DND-41 (cell line): ENCODE measurements at regions not wholly inside any gene's neighbourhood (a gene's known extent, or its start where the extent isn't known, plus 50 kb on each side); places are given as distances from the start of the nearest gene placed in this dataset.

Experiments
- ATAC-seq: fragments of 200-7000 bp; cut with Tn5 transposase; 3 replicates; pipeline ENCODE4 v1.9.1; 2021; ENCODE audit warnings: low read depth; ENCODE audit not compliant: insufficient read depth
- DNase-seq: peaks from one replicate; pipeline ENCODE4 v3.0.0-alpha.2; 2020
- H2AFZ ChIP-seq: 2 replicates; pipeline ENCODE4 v1.6.0; 2012; ENCODE audit warnings: low read depth, low read length
- H3K27ac ChIP-seq: 2 replicates; pipeline ENCODE4 v1.5.1; 2012; ENCODE audit warnings: low read length, inconsistent platforms
- H3K27me3 ChIP-seq: fragments of 200-600 bp; sonication (generic); 2 replicates; pipeline ENCODE4 v1.6.0; 2012; ENCODE audit warnings: low read length, mild to moderate bottlenecking, inconsistent platforms; ENCODE audit not compliant: insufficient read depth, poor library complexity
- H3K36me3 ChIP-seq: 2 replicates; pipeline ENCODE4 v1.5.1; 2012; ENCODE audit warnings: low read length, inconsistent platforms; ENCODE audit not compliant: insufficient read depth
- H3K4me1 ChIP-seq: 2 replicates; pipeline ENCODE4 v1.5.1; 2012; ENCODE audit warnings: mild to moderate bottlenecking, low read length; ENCODE audit not compliant: insufficient read depth
- H3K4me2 ChIP-seq: 2 replicates; pipeline ENCODE4 v1.6.0; 2012; ENCODE audit warnings: mild to moderate bottlenecking, moderate library complexity, low read length, inconsistent platforms; ENCODE audit not compliant: insufficient read depth
- H3K4me3 ChIP-seq, 2 experiments: fragments of 200-600 bp in 1 of 2; shearing (Covaris generic) in 1 of 2; 2 replicates each; pipeline ENCODE4 v1.5.1; 2012 to 2016; ENCODE audit warnings: inconsistent platforms in 2 of 2, low read length in 2 of 2, mild to moderate bottlenecking in 2 of 2, low read depth in 1 of 2, moderate library complexity in 1 of 2
- H3K79me2 ChIP-seq: 2 replicates; pipeline ENCODE4 v1.6.0; 2012; ENCODE audit warnings: low read length, inconsistent platforms; ENCODE audit not compliant: insufficient read depth
- H3K9ac ChIP-seq: 2 replicates; pipeline ENCODE4 v1.6.0; 2012; ENCODE audit warnings: low read depth, mild to moderate bottlenecking, inconsistent platforms, low read length, moderate library complexity
- H3K9me3 ChIP-seq: 2 replicates; pipeline ENCODE4 v1.5.1; 2012; ENCODE audit warnings: low read length, moderate library complexity, mild to moderate bottlenecking, inconsistent platforms; ENCODE audit not compliant: insufficient read depth, severe bottlenecking
- H4K20me1 ChIP-seq: 2 replicates; pipeline ENCODE4 v1.6.0; 2012; ENCODE audit warnings: low read length; ENCODE audit not compliant: insufficient read depth
- CTCF ChIP-seq: IDR thresholded peaks from 2 replicates; pipeline ENCODE4 v1.5.1; 2012; ENCODE audit warnings: borderline replicate concordance, low read length, moderate library complexity, mild to moderate bottlenecking; ENCODE audit not compliant: poor library complexity, severe bottlenecking; ENCODE audit errors: extremely low read depth
- EZH2 ChIP-seq: IDR thresholded peaks from 3 replicates; pipeline ENCODE4 v1.6.1; 2012; ENCODE audit warnings: borderline replicate concordance, low read depth, mild to moderate bottlenecking, moderate library complexity, low read length, inconsistent platforms; ENCODE audit not compliant: severe bottlenecking

- Histone ChIP-seq H3K27me3 (peaks cover 15% of the 10 kb centered on the region), H3K27ac (no peak overlapping the region), H3K79me2 (no peaks in the 10 kb centered on the region), H4K20me1 (no peaks in the 10 kb centered on the region), H2AFZ (no peak overlapping the region), H3K36me3 (no peaks in the 10 kb centered on the region), H3K9me3 (no peaks in the 10 kb centered on the region), H3K9ac (no peak overlapping the region), H3K4me2 (no peak overlapping the region), H3K4me3 (no peak overlapping the region), H3K4me1 (no peaks in the 10 kb centered on the region)
- ATAC-seq (no peak), DNase-seq (no peak)
- TF ChIP-seq EZH2 (no peak), CTCF (no peak)
These were observed 92.2 kb downstream of the C11orf91 start for GRCh38 chr11:33608386-33608785.

GRCh38 chr11:33606762-33607161 is 93.9 kb downstream of the C11orf91 start:
- Histone ChIP-seq H3K79me2 (no peaks in the 10 kb centered on the region), H3K27ac (no peak overlapping the region), H4K20me1 (no peaks in the 10 kb centered on the region), H3K4me1 (no peaks in the 10 kb centered on the region), H3K27me3 (peaks cover 12% of the 10 kb centered on the region), H2AFZ (no peak overlapping the region), H3K9me3 (no peaks in the 10 kb centered on the region), H3K4me2 (no peak overlapping the region), H3K36me3 (no peaks in the 10 kb centered on the region), H3K9ac (no peak overlapping the region), H3K4me3 (no peak overlapping the region)
- TF ChIP-seq EZH2 (no peak), CTCF (no peak)
- ATAC-seq (no peak), DNase-seq (no peak)

GRCh38 chr11:33605703-33606102 is 94.9 kb downstream of the C11orf91 start:
- DNase-seq = no peak
- Histone ChIP-seq H3K4me2 (no peak overlapping the region), H3K79me2 (no peaks in the 10 kb centered on the region), H3K4me3 (no peak overlapping the region), H3K27me3 (peaks cover 9% of the 10 kb centered on the region), H3K9me3 (no peaks in the 10 kb centered on the region), H3K9ac (no peak overlapping the region), H3K36me3 (no peaks in the 10 kb centered on the region), H3K27ac (no peak overlapping the region), H3K4me1 (no peaks in the 10 kb centered on the region), H4K20me1 (no peaks in the 10 kb centered on the region), H2AFZ (no peak overlapping the region)
- no peak for ATAC-seq
- TF ChIP-seq CTCF (no peak), EZH2 (no peak)
